ENCODE measurements at regions not wholly inside any gene's neighbourhood (a gene's known extent, or its start where the extent isn't known, plus 50 kb on each side); places are given as distances from the start of the nearest gene placed in this dataset.
"Not testable (repeated sequence)": the region's sequence is repeated elsewhere in the genome, so short reads cannot be mapped to it uniquely, and the experiment has no call there.

- Histone ChIP-seq H3K79me2 (no peaks in the 10 kb centered on the region), H3K27ac (no peak overlapping the region), H2AFZ (no peak overlapping the region), H3K4me3 (ENCODE audit: low read depth, low read length) (no peak overlapping the region), H3K4me2 (ENCODE audit: low read length) (no peak overlapping the region), H3K36me3 (ENCODE audit: control insufficient read depth, insufficient read depth, low read length) (no peaks in the 10 kb centered on the region), H3K9ac (no peak overlapping the region), H3K27me3 (ENCODE audit: control insufficient read depth, insufficient read depth, low read length) (no peaks in the 10 kb centered on the region), H3K4me1 (no peaks in the 10 kb centered on the region), H3K9me3 (ENCODE audit: control insufficient read depth, low read length) (no peaks in the 10 kb centered on the region)
- TF ChIP-seq CTCF (IDR thresholded peaks at IDR 0.05): no peak
Measured at GRCh38 chr6:112886415-112886814, 539.3 kb downstream of the RFPL4B start.

- H3K4me1 ChIP-seq; H3K36me3 ChIP-seq (ENCODE audit: control insufficient read depth, insufficient read depth, low read length); H3K4me3 ChIP-seq (ENCODE audit: low read depth, low read length); H3K27ac ChIP-seq; H3K79me2 ChIP-seq; H3K27me3 ChIP-seq (ENCODE audit: control insufficient read depth, insufficient read depth, low read length); H3K9me3 ChIP-seq (ENCODE audit: control insufficient read depth, low read length); H3K9ac ChIP-seq; H2AFZ ChIP-seq; H3K4me2 ChIP-seq (ENCODE audit: low read length): not testable (repeated sequence)
Measured at GRCh38 chr6:112887424-112887823, 540.3 kb downstream of the RFPL4B start.

- Histone ChIP-seq H3K4me3 (ENCODE audit: low read depth, low read length) (no peak overlapping the region), H3K4me1 (no peaks in the 10 kb centered on the region), H3K27ac (no peak overlapping the region), H3K9me3 (ENCODE audit: control insufficient read depth, low read length) (no peaks in the 10 kb centered on the region), H3K4me2 (ENCODE audit: low read length) (no peak overlapping the region), H2AFZ (no peak overlapping the region), H3K79me2 (no peaks in the 10 kb centered on the region), H3K27me3 (ENCODE audit: control insufficient read depth, insufficient read depth, low read length) (no peaks in the 10 kb centered on the region), H3K36me3 (ENCODE audit: control insufficient read depth, insufficient read depth, low read length) (no peaks in the 10 kb centered on the region), H3K9ac (no peak overlapping the region)
- TF ChIP-seq CTCF (IDR thresholded peaks at IDR 0.05): no peak
Measured at GRCh38 chr6:112899541-112899940, 552.4 kb downstream of the RFPL4B start.

GRCh38 chr6:112903361-112903760 is 556.2 kb downstream of the RFPL4B start:
- H3K4me2 ChIP-seq (ENCODE audit: low read length): no peak overlapping the region
- no peaks in the 10 kb centered on the region for H3K9me3 ChIP-seq (ENCODE audit: control insufficient read depth, low read length)
- no peaks in the 10 kb centered on the region for H3K36me3 ChIP-seq (ENCODE audit: control insufficient read depth, insufficient read depth, low read length)
- no peak overlapping the region for H3K9ac ChIP-seq
- H3K4me1 ChIP-seq: no peaks in the 10 kb centered on the region
- no peak overlapping the region for H3K4me3 ChIP-seq (ENCODE audit: low read depth, low read length)
- H3K79me2 ChIP-seq: no peaks in the 10 kb centered on the region
- no peaks in the 10 kb centered on the region for H3K27me3 ChIP-seq (ENCODE audit: control insufficient read depth, insufficient read depth, low read length)
- H3K27ac ChIP-seq: no peak overlapping the region
- no peak overlapping the region for H2AFZ ChIP-seq
- TF ChIP-seq CTCF (IDR thresholded peaks at IDR 0.05): no peak

GRCh38 chr6:112906726-112907125 is 559.6 kb downstream of the RFPL4B start:
- TF ChIP-seq CTCF (IDR thresholded peaks at IDR 0.05): no peak
- H2AFZ ChIP-seq: no peak overlapping the region
- H3K27ac ChIP-seq: no peak overlapping the region
- no peak overlapping the region for H3K4me2 ChIP-seq (ENCODE audit: low read length)
- H3K36me3 ChIP-seq (ENCODE audit: control insufficient read depth, insufficient read depth, low read length): no peaks in the 10 kb centered on the region
- no peaks in the 10 kb centered on the region for H3K27me3 ChIP-seq (ENCODE audit: control insufficient read depth, insufficient read depth, low read length)
- no peaks in the 10 kb centered on the region for H3K79me2 ChIP-seq
- no peaks in the 10 kb centered on the region for H3K9me3 ChIP-seq (ENCODE audit: control insufficient read depth, low read length)
- H3K4me3 ChIP-seq (ENCODE audit: low read depth, low read length): no peak overlapping the region
- no peak overlapping the region for H3K9ac ChIP-seq
- H3K4me1 ChIP-seq: no peaks in the 10 kb centered on the region
